Heart left ventricle (tissue), 13 donors: ENCODE measurements at regions not wholly inside any gene's neighbourhood (a gene's known extent, or its start where the extent isn't known, plus 50 kb on each side); places are given as distances from the start of the nearest gene placed in this dataset.

Source experiments
- CTCF ChIP-seq, 12 donors: fragments of 200-600 bp; sonication (generic) in 4 of 12; IDR thresholded peaks; one replicate each; pipeline versions ENCODE4 v1.5.0 to v1.8.0; 2018 to 2022; ENCODE audit warnings: antibody characterized with exemption in 12 of 12, mild to moderate bottlenecking in 5 of 12
- POLR2A ChIP-seq, 2 donors: fragments of 450-650 bp; IDR thresholded peaks; one replicate each; pipeline ENCODE4 v1.6.1; 2017; ENCODE audit warnings: antibody characterized with exemption in 2 of 2, mild to moderate bottlenecking in 2 of 2, moderate library complexity in 2 of 2
- donor health status: ischemic (EF 13 %, LVEDD 7.1; RV severe dilation, severe dysfunction).
- donor health status: DM: no; HTN: yes; CAD: no.
- donor health status: DM: no; HTN: no; CAD: no.
- donor health status: ischemic (EF 25% LVEDD 6.9; RV normal size, moderate dysfunction).
- donor health status: ischemic (EF 25% LVEDD 5.7; RV mildly dilated, moderate dysfunction).
- donor health status: ischemic (EF 35%, LVEDD 5.7; RV mildly dilated, moderate dysfunction).
- donor health status: nonischemic (EF 11% LVEDD 7.7; RV severe dilation, severe dysfunction).
- donor health status: DM: yes; HTN: yes; CAD: no.
- donor health status: PGD.
- donor health status: ischemic (EF 29% LVEDD 5.4; RV normal size, mild dysfunction).
- donor health status: nonischemic (EF 23%, LVEDD 6.1; RV moderate dilation, normal function).

- TF ChIP-seq CTCF (IDR thresholded peaks at IDR 0.05) (no peak), POLR2A (IDR thresholded peaks at IDR 0.05) (no peak)
Measured at GRCh38 chr2:123512547-123512946, 512.5 kb upstream of the CNTNAP5 start.
